IMR-90 (cell line): ENCODE measurements at regions not wholly inside any gene's neighbourhood (a gene's known extent, or its start where the extent isn't known, plus 50 kb on each side); places are given as distances from the start of the nearest gene placed in this dataset.

Source experiments
- BHLHE40 ChIP-seq: fragments of 150-350 bp; IDR thresholded peaks from 2 replicates; pipeline ENCODE4 v1.6.1; 2016; ENCODE audit warnings: mild to moderate bottlenecking, low read depth, low read length
- MXI1 ChIP-seq: IDR thresholded peaks from 2 replicates; pipeline ENCODE4 v1.6.1; 2012; ENCODE audit warnings: low read depth, mild to moderate bottlenecking, low read length, moderate library complexity, borderline replicate concordance
- POLR2A ChIP-seq: IDR thresholded peaks from 2 replicates; pipeline ENCODE4 v1.6.1; 2012; ENCODE audit warnings: mild to moderate bottlenecking, low read depth, low read length
- TF ChIP-seq, protein P1 (sequence below): conservative IDR thresholded peaks from 2 replicates; pipeline ENCODE4 v1.5.1; 2012; ENCODE audit warnings: mild to moderate bottlenecking, low read depth, low read length, improper control_type of control experiment
- TF ChIP-seq, protein P2 (sequence below): fragments of 150-350 bp; IDR thresholded peaks from 2 replicates; pipeline ENCODE4 v1.6.1; 2017; ENCODE audit warnings: mild to moderate bottlenecking, antibody characterized with exemption, low read length, low read depth

DNA sequence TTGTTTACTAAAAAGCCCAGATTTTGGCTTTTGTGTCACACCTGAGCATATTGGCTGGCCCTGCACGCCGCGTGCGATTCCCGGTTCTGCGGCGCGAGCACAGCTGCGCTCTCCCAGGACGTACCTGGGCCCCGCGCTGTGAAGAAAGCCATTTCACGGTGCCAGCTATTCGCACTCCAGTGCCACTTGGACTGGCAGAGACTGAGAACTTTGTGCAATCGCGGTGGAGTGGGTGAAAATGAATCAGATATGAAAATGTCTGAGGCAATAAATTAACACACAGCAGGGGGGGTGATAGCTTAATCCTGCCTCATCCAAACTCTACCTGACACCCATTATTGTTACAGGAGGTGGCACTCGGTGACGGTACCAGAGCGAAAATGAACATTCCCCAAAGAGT, 330.1 kb upstream of the MGMT start:
- TF ChIP-seq, protein P1, sequence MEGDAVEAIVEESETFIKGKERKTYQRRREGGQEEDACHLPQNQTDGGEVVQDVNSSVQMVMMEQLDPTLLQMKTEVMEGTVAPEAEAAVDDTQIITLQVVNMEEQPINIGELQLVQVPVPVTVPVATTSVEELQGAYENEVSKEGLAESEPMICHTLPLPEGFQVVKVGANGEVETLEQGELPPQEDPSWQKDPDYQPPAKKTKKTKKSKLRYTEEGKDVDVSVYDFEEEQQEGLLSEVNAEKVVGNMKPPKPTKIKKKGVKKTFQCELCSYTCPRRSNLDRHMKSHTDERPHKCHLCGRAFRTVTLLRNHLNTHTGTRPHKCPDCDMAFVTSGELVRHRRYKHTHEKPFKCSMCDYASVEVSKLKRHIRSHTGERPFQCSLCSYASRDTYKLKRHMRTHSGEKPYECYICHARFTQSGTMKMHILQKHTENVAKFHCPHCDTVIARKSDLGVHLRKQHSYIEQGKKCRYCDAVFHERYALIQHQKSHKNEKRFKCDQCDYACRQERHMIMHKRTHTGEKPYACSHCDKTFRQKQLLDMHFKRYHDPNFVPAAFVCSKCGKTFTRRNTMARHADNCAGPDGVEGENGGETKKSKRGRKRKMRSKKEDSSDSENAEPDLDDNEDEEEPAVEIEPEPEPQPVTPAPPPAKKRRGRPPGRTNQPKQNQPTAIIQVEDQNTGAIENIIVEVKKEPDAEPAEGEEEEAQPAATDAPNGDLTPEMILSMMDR: no peak
- TF ChIP-seq POLR2A (no peak), MXI1 (no peak), BHLHE40 (no peak)
- TF ChIP-seq, protein P2, sequence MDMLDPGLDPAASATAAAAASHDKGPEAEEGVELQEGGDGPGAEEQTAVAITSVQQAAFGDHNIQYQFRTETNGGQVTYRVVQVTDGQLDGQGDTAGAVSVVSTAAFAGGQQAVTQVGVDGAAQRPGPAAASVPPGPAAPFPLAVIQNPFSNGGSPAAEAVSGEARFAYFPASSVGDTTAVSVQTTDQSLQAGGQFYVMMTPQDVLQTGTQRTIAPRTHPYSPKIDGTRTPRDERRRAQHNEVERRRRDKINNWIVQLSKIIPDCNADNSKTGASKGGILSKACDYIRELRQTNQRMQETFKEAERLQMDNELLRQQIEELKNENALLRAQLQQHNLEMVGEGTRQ: no peak
